ENCODE measurements at regions not wholly inside any gene's neighbourhood (a gene's known extent, or its start where the extent isn't known, plus 50 kb on each side); places are given as distances from the start of the nearest gene placed in this dataset.

GRCh38 chr2:158745067-158745865 is 49.9 kb upstream of the DAPL1 start (continued):
- TF ChIP-seq IKZF5 (CRISPR knock-in tag; IDR thresholded peaks at IDR 0.05) (peak; percentile 62; the same call in 1 of the 2 replicates), SNAPC5 (CRISPR knock-in tag; IDR thresholded peaks at IDR 0.05; ENCODE audit: borderline replicate concordance) (no peak), ZSCAN25 (CRISPR knock-in tag; IDR thresholded peaks at IDR 0.05) (no peak), POGZ (CRISPR knock-in tag; IDR thresholded peaks at IDR 0.05) (peak; percentile 17; the same call in 1 of the 2 replicates), ZNF296 (CRISPR knock-in tag; conservative IDR thresholded peaks at IDR 0.05) (peak; percentile 46; the same call in 1 of the 2 replicates), STAG1 (CRISPR knock-in tag; IDR thresholded peaks at IDR 0.05) (peak; percentile 92), ZBTB33 (CRISPR knock-in tag; IDR thresholded peaks at IDR 0.05) (peak; percentile 98), ERF (CRISPR knock-in tag; IDR thresholded peaks at IDR 0.05) (peak; percentile 27; the same call in 1 of the 2 replicates), SRSF4 (IDR thresholded peaks at IDR 0.05; ENCODE audit: low read depth, low read length, poor library complexity, severe bottlenecking) (no peak), GATAD1 (CRISPR knock-in tag; IDR thresholded peaks at IDR 0.05) (0 out of 2 replicates have a peak, but pooled peaks have one; percentile 23), GLI4 (CRISPR knock-in tag; IDR thresholded peaks at IDR 0.05; ENCODE audit: borderline replicate concordance) (0 out of 2 replicates have a peak, but pooled peaks have one; percentile 13), SOX6 (IDR thresholded peaks at IDR 0.05) (no peak), SOX6 (CRISPR knock-in tag; IDR thresholded peaks at IDR 0.05) (0 out of 2 replicates have a peak, but pooled peaks have one; percentile 42), ZNF841 (CRISPR knock-in tag; IDR thresholded peaks at IDR 0.05; ENCODE audit: borderline replicate concordance) (no peak)
- TF ChIP-seq, protein P1, sequence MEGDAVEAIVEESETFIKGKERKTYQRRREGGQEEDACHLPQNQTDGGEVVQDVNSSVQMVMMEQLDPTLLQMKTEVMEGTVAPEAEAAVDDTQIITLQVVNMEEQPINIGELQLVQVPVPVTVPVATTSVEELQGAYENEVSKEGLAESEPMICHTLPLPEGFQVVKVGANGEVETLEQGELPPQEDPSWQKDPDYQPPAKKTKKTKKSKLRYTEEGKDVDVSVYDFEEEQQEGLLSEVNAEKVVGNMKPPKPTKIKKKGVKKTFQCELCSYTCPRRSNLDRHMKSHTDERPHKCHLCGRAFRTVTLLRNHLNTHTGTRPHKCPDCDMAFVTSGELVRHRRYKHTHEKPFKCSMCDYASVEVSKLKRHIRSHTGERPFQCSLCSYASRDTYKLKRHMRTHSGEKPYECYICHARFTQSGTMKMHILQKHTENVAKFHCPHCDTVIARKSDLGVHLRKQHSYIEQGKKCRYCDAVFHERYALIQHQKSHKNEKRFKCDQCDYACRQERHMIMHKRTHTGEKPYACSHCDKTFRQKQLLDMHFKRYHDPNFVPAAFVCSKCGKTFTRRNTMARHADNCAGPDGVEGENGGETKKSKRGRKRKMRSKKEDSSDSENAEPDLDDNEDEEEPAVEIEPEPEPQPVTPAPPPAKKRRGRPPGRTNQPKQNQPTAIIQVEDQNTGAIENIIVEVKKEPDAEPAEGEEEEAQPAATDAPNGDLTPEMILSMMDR (CRISPR knock-in tag; IDR thresholded peaks at IDR 0.05) = peak; percentile 80
